SK-N-SH (cell line): ENCODE measurements at regions not wholly inside any gene's neighbourhood (a gene's known extent, or its start where the extent isn't known, plus 50 kb on each side); places are given as distances from the start of the nearest gene placed in this dataset.

ENCODE experiments used
- CTCF ChIA-PET: fragments of 300-600, 350-600 bp; formaldehyde crosslinking; extraction: SDS; loops from one replicate; lab custom pipeline; 2021; lab: Yijun Ruan, JAX
- POLR2A ChIA-PET: fragments of 350-600 bp; sonication (Branson Sonifier 250); formaldehyde crosslinking; extraction: SDS; loops from one replicate; lab custom pipeline; 2020; ENCODE audit warnings: antibody characterized with exemption, inconsistent platforms; lab: Yijun Ruan, JAX
- DNase-seq: peaks from one replicate; pipeline ENCODE4 v3.0.0; 2012
- H2AFZ ChIP-seq: fragments of 200-600 bp; sonication (generic); 2 replicates; pipeline ENCODE4 v1.8.1; 2016; ENCODE audit warnings: antibody characterized with exemption, mild to moderate bottlenecking, low read depth
- H3F3A ChIP-seq: fragments of 200-600 bp; sonication (generic); replicated peaks from 2 replicates; pipeline ENCODE3; 2016; ENCODE audit warnings: antibody characterized with exemption, mild to moderate bottlenecking; ENCODE audit not compliant: insufficient read depth
- H3K27ac ChIP-seq, 2 experiments: fragments of 200-500 bp in 1 of 2; fragments of 200-600 bp in 1 of 2; sonication (Bioruptor generic) in 1 of 2; sonication (generic), shearing (Covaris generic) in 1 of 2; 2 replicates each; pipeline versions ENCODE4 v1.5.1 to v1.6.1; 2014 to 2016; ENCODE audit warnings: low read depth in 2 of 2, inconsistent platforms in 1 of 2, low read length in 1 of 2, mild to moderate bottlenecking in 1 of 2, mixed read lengths in 1 of 2
- H3K27me3 ChIP-seq: fragments of 200-600 bp; sonication (generic), shearing (Covaris generic); 2 replicates; pipeline ENCODE4 v1.6.1; 2016; ENCODE audit warnings: mixed run types; ENCODE audit not compliant: insufficient read depth
- H3K36me3 ChIP-seq, 2 experiments: fragments of 200-500 bp in 1 of 2; fragments of 200-600 bp in 1 of 2; sonication (Bioruptor generic) in 1 of 2; sonication (generic) in 1 of 2; replicated peaks in 1 of 2; 2 replicates each; pipeline versions ENCODE3 to v1.5.1; 2014 to 2016; ENCODE audit warnings: low read length in 1 of 2, mild to moderate bottlenecking in 1 of 2; ENCODE audit not compliant: insufficient read depth in 2 of 2, control insufficient read depth in 1 of 2
- H3K4me1 ChIP-seq, 2 experiments: fragments of 200-500 bp in 1 of 2; fragments of 200-600 bp in 1 of 2; sonication (Bioruptor generic) in 1 of 2; sonication (generic), shearing (Covaris generic) in 1 of 2; 2 replicates each; pipeline versions ENCODE4 v1.5.1 to v1.6.1; 2014 to 2016; ENCODE audit warnings: low read depth in 1 of 2, low read length in 1 of 2, mixed run types in 1 of 2; ENCODE audit not compliant: insufficient read depth in 2 of 2, control insufficient read depth in 1 of 2
- H3K4me2 ChIP-seq: fragments of 200-600 bp; sonication (generic), shearing (Covaris generic); 2 replicates; pipeline ENCODE4 v1.6.1; 2017; ENCODE audit warnings: mixed run types
- H3K4me3 ChIP-seq, 2 experiments: fragments of 200-500 bp in 1 of 2; fragments of 200-600 bp in 1 of 2; sonication (Bioruptor generic) in 1 of 2; sonication (generic), shearing (Covaris generic) in 1 of 2; 2 replicates each; pipeline versions ENCODE4 v1.5.1 to v1.8.1; 2014 to 2016; ENCODE audit warnings: low read depth in 2 of 2, inconsistent platforms in 1 of 2, low read length in 1 of 2, mild to moderate bottlenecking in 1 of 2, mixed read lengths in 1 of 2, moderate library complexity in 1 of 2
- H3K79me2 ChIP-seq: fragments of 200-600 bp; sonication (generic); 2 replicates; pipeline ENCODE4 v1.8.1; 2017; ENCODE audit warnings: mild to moderate bottlenecking; ENCODE audit not compliant: insufficient read depth
- H3K9ac ChIP-seq: fragments of 200-600 bp; sonication (generic); 2 replicates; pipeline ENCODE4 v1.6.1; 2017; ENCODE audit warnings: mixed run types
- H3K9me2 ChIP-seq: fragments of 200-600 bp; sonication (generic); 2 replicates; pipeline ENCODE4 v1.6.1; 2017; ENCODE audit warnings: mixed run types
- H3K9me3 ChIP-seq: fragments of 200-600 bp; sonication (generic); 2 replicates; pipeline ENCODE4 v1.6.1; 2017; ENCODE audit warnings: mixed run types, mild to moderate bottlenecking, moderate library complexity
- H4K20me1 ChIP-seq: fragments of 200-600 bp; sonication (generic); 2 replicates; pipeline ENCODE4 v1.6.1; 2017; ENCODE audit warnings: mild to moderate bottlenecking, mixed run types; ENCODE audit not compliant: insufficient read depth
- ELF1 ChIP-seq: IDR thresholded peaks from 2 replicates; pipeline ENCODE4 v1.4.0; 2012
- EP300 ChIP-seq, 2 experiments: IDR thresholded peaks; 2 replicates each; pipeline versions ENCODE4 v1.4.0 to v1.6.1; 2012; ENCODE audit warnings: borderline replicate concordance in 1 of 2, low read depth in 1 of 2, low read length in 1 of 2
- FOSL2 ChIP-seq: IDR thresholded peaks from 2 replicates; pipeline ENCODE4 v1.4.0; 2012; ENCODE audit warnings: low read depth, mild to moderate bottlenecking, moderate library complexity, borderline replicate concordance
- FOXJ3 ChIP-seq: sonication (generic); formaldehyde crosslinking; IDR thresholded peaks from 2 replicates; pipeline ENCODE4 v1.5.1; 2020; ENCODE audit warnings: mild to moderate bottlenecking, missing genetic modification reagents
- FOXM1 ChIP-seq: IDR thresholded peaks from 2 replicates; pipeline ENCODE4 v1.4.0; 2012; ENCODE audit warnings: low read depth, mild to moderate bottlenecking
- GABPA ChIP-seq: IDR thresholded peaks from 2 replicates; pipeline ENCODE4 v1.4.0; 2012; ENCODE audit warnings: low read depth, mild to moderate bottlenecking
- GATA2 ChIP-seq: sonication (generic); formaldehyde crosslinking; IDR thresholded peaks from 2 replicates; pipeline ENCODE4 v1.5.0; 2020; ENCODE audit warnings: mild to moderate bottlenecking, missing genetic modification reagents
- JUND ChIP-seq: IDR thresholded peaks from 2 replicates; pipeline ENCODE4 v1.4.0; 2012
- MEF2A ChIP-seq: IDR thresholded peaks from 2 replicates; pipeline ENCODE4 v1.4.0; 2012; ENCODE audit warnings: low read depth, borderline replicate concordance
- MXI1 ChIP-seq: IDR thresholded peaks from 2 replicates; pipeline ENCODE4 v1.6.1; 2012; ENCODE audit warnings: mild to moderate bottlenecking, low read depth, low read length, improper control_type of control experiment
- NFIC ChIP-seq: IDR thresholded peaks from 2 replicates; pipeline ENCODE4 v1.4.0; 2012; ENCODE audit warnings: borderline replicate concordance
- POLR2AphosphoS5 ChIP-seq: IDR thresholded peaks from 2 replicates; pipeline ENCODE4 v1.6.1; 2012; ENCODE audit warnings: low read depth, low read length
- RAD21 ChIP-seq: IDR thresholded peaks from 2 replicates; pipeline ENCODE4 v1.6.1; 2012; ENCODE audit warnings: mild to moderate bottlenecking, low read length
- TAF1 ChIP-seq: IDR thresholded peaks from 2 replicates; pipeline ENCODE4 v1.6.1; 2012; ENCODE audit warnings: low read depth, mild to moderate bottlenecking, low read length, moderate library complexity, borderline replicate concordance
- TEAD4 ChIP-seq: IDR thresholded peaks from 2 replicates; pipeline ENCODE4 v1.4.0; 2012; ENCODE audit warnings: mild to moderate bottlenecking, borderline replicate concordance; ENCODE audit not compliant: insufficient read depth
- YY1 ChIP-seq: IDR thresholded peaks from 2 replicates; pipeline ENCODE4 v1.4.0; 2012; ENCODE audit warnings: low read depth, mild to moderate bottlenecking
- WGBS: methylation state at CpG from one replicate; pipeline ENCODE4 v1.1.6; 2017; ENCODE audit warnings: low lambda C conversion rate; 5-methylcytosine and 5-hydroxymethylcytosine counted together
- TF ChIP-seq, protein P1 (sequence below): IDR thresholded peaks from 2 replicates; pipeline ENCODE4 v1.6.1; 2012; ENCODE audit warnings: mild to moderate bottlenecking, low read depth, low read length, moderate library complexity
- TF ChIP-seq, protein P2 (sequence below): fragments of 150-350 bp; IDR thresholded peaks from 2 replicates; pipeline ENCODE4 v1.6.1; 2017; ENCODE audit warnings: antibody characterized with exemption, low read length, low read depth, borderline replicate concordance
- TF ChIP-seq, protein P3 (sequence below): fragments of 150-350 bp; IDR thresholded peaks from 2 replicates; pipeline ENCODE4 v1.6.1; 2016; ENCODE audit warnings: mild to moderate bottlenecking, low read depth, low read length
- TF ChIP-seq, protein P4 (sequence below): IDR thresholded peaks from 2 replicates; pipeline ENCODE4; 2012

DNA sequence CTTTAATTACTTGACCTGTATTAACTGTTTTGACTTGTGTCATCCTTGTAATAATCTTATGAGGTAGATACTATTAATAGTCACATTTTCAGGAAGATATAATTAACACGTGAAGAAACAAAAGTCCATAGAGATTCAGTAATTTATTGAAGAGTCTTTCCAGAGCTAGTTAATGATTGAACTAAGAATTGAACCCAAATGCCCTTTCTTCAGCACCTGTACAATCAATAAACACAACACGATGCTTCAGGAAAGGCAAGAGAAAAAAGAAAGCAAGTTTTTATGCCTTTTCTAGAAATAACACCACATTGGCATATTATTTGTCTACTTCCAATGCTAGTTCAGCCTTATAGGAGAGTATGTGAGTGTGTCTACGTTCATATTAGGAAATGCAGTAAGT is 399.6 kb downstream of the NAF1 start:
- Histone ChIP-seq H3K4me1 (no peaks in the 10 kb centered on the region), H3K79me2 (no peaks in the 10 kb centered on the region), H3K27me3 (no peaks in the 10 kb centered on the region), H2AFZ (no peak overlapping the region), H3K4me3 (no peak overlapping the region), H3K9ac (no peak overlapping the region), H4K20me1 (no peaks in the 10 kb centered on the region), H3K9me2 (no peaks in the 10 kb centered on the region), H3F3A (no peaks in the 10 kb centered on the region), H3K4me2 (no peak overlapping the region), H3K27ac (no peak overlapping the region), H3K9me3 (no peaks in the 10 kb centered on the region), H3K36me3 (no peaks in the 10 kb centered on the region)
- CTCF ChIA-PET = no interaction called here
- DNase-seq = no peak
- POLR2A ChIA-PET = no interaction called here
- WGBS = 6% methylated on average over 3 of the region's 3 CpGs
- no peak for TF ChIP-seq YY1
- no peak for TF ChIP-seq FOSL2
- TF ChIP-seq FOXM1 = no peak
- TF ChIP-seq GATA2 (CRISPR knock-in tag) = no peak
- TF ChIP-seq, protein P1, sequence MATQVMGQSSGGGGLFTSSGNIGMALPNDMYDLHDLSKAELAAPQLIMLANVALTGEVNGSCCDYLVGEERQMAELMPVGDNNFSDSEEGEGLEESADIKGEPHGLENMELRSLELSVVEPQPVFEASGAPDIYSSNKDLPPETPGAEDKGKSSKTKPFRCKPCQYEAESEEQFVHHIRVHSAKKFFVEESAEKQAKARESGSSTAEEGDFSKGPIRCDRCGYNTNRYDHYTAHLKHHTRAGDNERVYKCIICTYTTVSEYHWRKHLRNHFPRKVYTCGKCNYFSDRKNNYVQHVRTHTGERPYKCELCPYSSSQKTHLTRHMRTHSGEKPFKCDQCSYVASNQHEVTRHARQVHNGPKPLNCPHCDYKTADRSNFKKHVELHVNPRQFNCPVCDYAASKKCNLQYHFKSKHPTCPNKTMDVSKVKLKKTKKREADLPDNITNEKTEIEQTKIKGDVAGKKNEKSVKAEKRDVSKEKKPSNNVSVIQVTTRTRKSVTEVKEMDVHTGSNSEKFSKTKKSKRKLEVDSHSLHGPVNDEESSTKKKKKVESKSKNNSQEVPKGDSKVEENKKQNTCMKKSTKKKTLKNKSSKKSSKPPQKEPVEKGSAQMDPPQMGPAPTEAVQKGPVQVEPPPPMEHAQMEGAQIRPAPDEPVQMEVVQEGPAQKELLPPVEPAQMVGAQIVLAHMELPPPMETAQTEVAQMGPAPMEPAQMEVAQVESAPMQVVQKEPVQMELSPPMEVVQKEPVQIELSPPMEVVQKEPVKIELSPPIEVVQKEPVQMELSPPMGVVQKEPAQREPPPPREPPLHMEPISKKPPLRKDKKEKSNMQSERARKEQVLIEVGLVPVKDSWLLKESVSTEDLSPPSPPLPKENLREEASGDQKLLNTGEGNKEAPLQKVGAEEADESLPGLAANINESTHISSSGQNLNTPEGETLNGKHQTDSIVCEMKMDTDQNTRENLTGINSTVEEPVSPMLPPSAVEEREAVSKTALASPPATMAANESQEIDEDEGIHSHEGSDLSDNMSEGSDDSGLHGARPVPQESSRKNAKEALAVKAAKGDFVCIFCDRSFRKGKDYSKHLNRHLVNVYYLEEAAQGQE = no peak
- TF ChIP-seq MEF2A = no peak
- TF ChIP-seq EP300 (IDR thresholded peaks at IDR 0.05; ENCODE audit: borderline replicate concordance in 1 of 2, low read depth in 1 of 2, low read length in 1 of 2) = no peak
- TF ChIP-seq, protein P2, sequence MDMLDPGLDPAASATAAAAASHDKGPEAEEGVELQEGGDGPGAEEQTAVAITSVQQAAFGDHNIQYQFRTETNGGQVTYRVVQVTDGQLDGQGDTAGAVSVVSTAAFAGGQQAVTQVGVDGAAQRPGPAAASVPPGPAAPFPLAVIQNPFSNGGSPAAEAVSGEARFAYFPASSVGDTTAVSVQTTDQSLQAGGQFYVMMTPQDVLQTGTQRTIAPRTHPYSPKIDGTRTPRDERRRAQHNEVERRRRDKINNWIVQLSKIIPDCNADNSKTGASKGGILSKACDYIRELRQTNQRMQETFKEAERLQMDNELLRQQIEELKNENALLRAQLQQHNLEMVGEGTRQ = no peak
- no peak for TF ChIP-seq GABPA
- TF ChIP-seq FOXJ3 (CRISPR knock-in tag) = no peak
- no peak for TF ChIP-seq MXI1
- no peak for TF ChIP-seq JUND

DNA sequence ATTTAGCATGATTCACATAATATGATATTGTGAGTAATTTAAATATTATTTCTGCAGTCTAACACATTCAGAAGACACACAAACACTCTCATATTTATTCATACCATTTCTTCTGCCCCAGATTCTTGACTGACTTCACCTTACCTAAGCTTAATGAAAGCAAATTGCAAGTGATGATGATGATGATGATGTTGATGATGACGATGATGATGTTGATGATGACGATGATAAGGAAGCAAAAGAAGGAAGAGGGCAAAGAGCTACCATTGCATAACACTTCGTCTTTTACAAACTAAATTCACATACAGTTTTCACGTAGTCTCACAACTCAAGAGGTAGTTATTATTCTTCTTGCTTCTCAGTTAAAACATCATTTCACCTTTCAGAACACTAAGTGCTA is 404.7 kb downstream of the NAF1 start:
- Histone ChIP-seq H3K4me2 (no peak overlapping the region), H3K9me2 (no peaks in the 10 kb centered on the region), H3K9me3 (no peaks in the 10 kb centered on the region), H3K4me1 (no peaks in the 10 kb centered on the region), H3K4me3 (no peak overlapping the region), H3K9ac (no peak overlapping the region), H3F3A (no peaks in the 10 kb centered on the region), H2AFZ (no peak overlapping the region), H3K27ac (no peak overlapping the region), H3K27me3 (no peaks in the 10 kb centered on the region), H4K20me1 (no peaks in the 10 kb centered on the region), H3K36me3 (no peaks in the 10 kb centered on the region), H3K79me2 (no peaks in the 10 kb centered on the region)
- POLR2A ChIA-PET = no interaction called here
- under 1% methylated on average over 4 of the region's 4 CpGs for WGBS
- CTCF ChIA-PET = no interaction called here
- DNase-seq = no peak
- TF ChIP-seq, protein P3, sequence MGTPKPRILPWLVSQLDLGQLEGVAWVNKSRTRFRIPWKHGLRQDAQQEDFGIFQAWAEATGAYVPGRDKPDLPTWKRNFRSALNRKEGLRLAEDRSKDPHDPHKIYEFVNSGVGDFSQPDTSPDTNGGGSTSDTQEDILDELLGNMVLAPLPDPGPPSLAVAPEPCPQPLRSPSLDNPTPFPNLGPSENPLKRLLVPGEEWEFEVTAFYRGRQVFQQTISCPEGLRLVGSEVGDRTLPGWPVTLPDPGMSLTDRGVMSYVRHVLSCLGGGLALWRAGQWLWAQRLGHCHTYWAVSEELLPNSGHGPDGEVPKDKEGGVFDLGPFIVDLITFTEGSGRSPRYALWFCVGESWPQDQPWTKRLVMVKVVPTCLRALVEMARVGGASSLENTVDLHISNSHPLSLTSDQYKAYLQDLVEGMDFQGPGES = no peak
- TF ChIP-seq GATA2 (CRISPR knock-in tag) (no peak), POLR2AphosphoS5 (no peak), FOSL2 (no peak), TAF1 (no peak), NFIC (no peak), TEAD4 (no peak), EP300 (IDR thresholded peaks at IDR 0.05; ENCODE audit: borderline replicate concordance in 1 of 2, low read depth in 1 of 2, low read length in 1 of 2) (no peak), RAD21 (no peak), ELF1 (no peak)
- TF ChIP-seq, protein P4, sequence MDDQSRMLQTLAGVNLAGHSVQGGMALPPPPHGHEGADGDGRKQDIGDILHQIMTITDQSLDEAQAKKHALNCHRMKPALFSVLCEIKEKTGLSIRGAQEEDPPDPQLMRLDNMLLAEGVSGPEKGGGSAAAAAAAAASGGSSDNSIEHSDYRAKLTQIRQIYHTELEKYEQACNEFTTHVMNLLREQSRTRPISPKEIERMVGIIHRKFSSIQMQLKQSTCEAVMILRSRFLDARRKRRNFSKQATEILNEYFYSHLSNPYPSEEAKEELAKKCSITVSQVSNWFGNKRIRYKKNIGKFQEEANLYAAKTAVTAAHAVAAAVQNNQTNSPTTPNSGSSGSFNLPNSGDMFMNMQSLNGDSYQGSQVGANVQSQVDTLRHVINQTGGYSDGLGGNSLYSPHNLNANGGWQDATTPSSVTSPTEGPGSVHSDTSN = no peak
- TF ChIP-seq, protein P2 = no peak
